Neural progenitor cell (in vitro differentiated cells): ENCODE measurements at regions not wholly inside any gene's neighbourhood (a gene's known extent, or its start where the extent isn't known, plus 50 kb on each side); places are given as distances from the start of the nearest gene placed in this dataset.

Experiments used
- CTCF ChIP-seq: fragments of 200-600 bp; sonication (generic); IDR thresholded peaks from 2 replicates; pipeline ENCODE4 v1.5.1; 2017; ENCODE audit warnings: antibody characterized with exemption, mild to moderate bottlenecking
- EZH2 ChIP-seq: fragments of 200-600 bp; sonication (generic); IDR thresholded peaks from 2 replicates; pipeline ENCODE4 v1.6.1; 2017; ENCODE audit warnings: antibody characterized with exemption, mild to moderate bottlenecking, moderate library complexity

DNA sequence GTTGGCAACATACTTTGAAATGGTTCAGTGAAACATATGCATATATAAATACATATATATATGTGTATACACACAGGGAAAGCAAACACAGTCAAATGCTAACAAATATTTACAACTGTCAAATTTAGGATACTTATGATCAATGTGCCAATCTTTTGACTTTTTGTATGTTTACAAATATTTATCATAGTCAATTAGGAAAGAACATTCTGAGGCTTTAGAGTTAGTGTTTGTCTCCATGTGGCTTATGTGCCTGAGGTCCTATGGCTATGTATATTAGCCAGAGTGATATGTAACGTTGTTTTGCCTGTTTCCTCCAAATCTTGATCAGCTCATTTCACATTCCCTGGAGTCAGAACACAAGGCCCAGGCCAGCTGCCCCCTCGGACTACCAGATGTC is 126.5 kb upstream of the MAN1A1 start:
- TF ChIP-seq CTCF: no peak
- TF ChIP-seq EZH2: no peak
